Sigmoid colon (tissue), 3 donors: ENCODE measurements at regions not wholly inside any gene's neighbourhood (a gene's known extent, or its start where the extent isn't known, plus 50 kb on each side); places are given as distances from the start of the nearest gene placed in this dataset.
"Not testable (repeated sequence)": the region's sequence is repeated elsewhere in the genome, so short reads cannot be mapped to it uniquely, and the experiment has no call there.

ENCODE experiments used
- POLR2A ChIP-seq, 2 donors: fragments of 450-650 bp; IDR thresholded peaks; one replicate each; pipeline ENCODE4 v1.6.1; 2016; ENCODE audit warnings: antibody characterized with exemption in 2 of 2, mild to moderate bottlenecking in 2 of 2, moderate library complexity in 2 of 2
- TF ChIP-seq, protein P1 (sequence below), 4 experiments: fragments of 450-650 bp in 3 of 4; fragments of 200-600 bp in 1 of 4; IDR thresholded peaks; one replicate each; pipeline ENCODE4 v1.5.1; 2016 to 2019; ENCODE audit warnings: antibody characterized with exemption in 4 of 4, mild to moderate bottlenecking in 3 of 4, moderate library complexity in 2 of 4

DNA sequence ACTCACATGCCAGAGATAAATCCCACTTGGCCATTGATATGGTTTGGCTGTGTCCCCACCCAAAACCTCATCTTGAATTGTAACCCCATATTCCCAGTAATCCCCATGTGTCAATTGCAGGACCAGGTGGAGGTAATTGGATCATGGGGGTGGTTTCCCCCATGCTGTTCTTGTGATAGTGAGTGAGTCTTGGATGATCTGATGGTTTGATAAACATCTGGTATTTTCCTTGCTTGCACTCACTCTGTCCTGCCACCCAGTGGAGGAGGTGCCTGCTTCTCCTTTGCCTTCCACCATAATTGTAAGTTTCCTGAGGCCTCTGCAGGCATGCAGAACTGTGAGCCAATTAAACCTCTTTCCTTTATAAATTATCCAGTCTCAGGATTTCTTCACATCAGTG lies 50.4 kb upstream of the B3GAT2 start:
- TF ChIP-seq, protein P1, sequence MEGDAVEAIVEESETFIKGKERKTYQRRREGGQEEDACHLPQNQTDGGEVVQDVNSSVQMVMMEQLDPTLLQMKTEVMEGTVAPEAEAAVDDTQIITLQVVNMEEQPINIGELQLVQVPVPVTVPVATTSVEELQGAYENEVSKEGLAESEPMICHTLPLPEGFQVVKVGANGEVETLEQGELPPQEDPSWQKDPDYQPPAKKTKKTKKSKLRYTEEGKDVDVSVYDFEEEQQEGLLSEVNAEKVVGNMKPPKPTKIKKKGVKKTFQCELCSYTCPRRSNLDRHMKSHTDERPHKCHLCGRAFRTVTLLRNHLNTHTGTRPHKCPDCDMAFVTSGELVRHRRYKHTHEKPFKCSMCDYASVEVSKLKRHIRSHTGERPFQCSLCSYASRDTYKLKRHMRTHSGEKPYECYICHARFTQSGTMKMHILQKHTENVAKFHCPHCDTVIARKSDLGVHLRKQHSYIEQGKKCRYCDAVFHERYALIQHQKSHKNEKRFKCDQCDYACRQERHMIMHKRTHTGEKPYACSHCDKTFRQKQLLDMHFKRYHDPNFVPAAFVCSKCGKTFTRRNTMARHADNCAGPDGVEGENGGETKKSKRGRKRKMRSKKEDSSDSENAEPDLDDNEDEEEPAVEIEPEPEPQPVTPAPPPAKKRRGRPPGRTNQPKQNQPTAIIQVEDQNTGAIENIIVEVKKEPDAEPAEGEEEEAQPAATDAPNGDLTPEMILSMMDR (IDR thresholded peaks at IDR 0.05) = not testable (repeated sequence)
- not testable (repeated sequence) for TF ChIP-seq POLR2A (IDR thresholded peaks at IDR 0.05)
